IPS DF 19.7 (cell line): ENCODE measurements at regions not wholly inside any gene's neighbourhood (a gene's known extent, or its start where the extent isn't known, plus 50 kb on each side); places are given as distances from the start of the nearest gene placed in this dataset.

ENCODE experiments used
- DNase-seq: peaks from one replicate; pipeline ENCODE4 v3.0.0-alpha.2; 2013; ENCODE audit warnings: low read depth, low spot score

DNA sequence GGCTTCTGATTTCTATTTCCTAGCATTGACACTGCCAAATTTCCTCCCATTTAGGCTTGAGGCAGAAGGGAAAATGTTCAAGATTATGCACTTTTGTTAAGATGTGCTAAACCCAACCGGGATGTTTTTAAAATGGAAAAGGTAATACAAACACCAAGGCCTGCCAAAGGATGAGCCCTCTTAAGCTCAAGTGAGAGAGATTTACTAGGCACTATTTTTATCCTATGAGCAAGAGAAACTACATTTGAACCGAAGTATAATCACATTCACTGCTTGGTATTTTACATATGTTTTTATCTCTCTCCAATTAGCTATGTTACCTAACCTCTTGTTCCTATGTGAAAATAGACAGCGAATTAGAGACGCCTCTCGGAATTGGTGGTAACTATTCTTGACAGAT lies 295.8 kb downstream of the GABRB3 start:
- no peak for DNase-seq

DNA sequence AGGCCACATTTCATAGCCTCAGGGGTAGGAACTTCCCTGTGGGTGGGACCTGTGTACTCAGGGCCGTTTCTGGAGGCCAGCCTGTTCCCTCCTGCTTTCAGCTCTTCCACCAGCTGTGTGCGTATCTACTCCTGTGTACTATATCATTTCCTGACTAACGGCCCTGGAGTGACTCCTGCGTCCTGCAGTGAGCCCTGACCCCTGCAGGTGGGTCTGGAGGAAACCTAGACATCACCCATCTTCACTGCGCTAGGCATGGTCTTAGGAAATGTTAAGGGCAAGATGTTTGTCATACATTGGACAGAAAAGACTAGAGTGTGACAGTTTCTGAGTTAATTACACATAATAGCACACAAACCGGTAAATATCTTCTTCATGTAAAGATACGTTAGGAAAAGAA lies 297.3 kb downstream of the GABRB3 start:
- no peak for DNase-seq

DNA sequence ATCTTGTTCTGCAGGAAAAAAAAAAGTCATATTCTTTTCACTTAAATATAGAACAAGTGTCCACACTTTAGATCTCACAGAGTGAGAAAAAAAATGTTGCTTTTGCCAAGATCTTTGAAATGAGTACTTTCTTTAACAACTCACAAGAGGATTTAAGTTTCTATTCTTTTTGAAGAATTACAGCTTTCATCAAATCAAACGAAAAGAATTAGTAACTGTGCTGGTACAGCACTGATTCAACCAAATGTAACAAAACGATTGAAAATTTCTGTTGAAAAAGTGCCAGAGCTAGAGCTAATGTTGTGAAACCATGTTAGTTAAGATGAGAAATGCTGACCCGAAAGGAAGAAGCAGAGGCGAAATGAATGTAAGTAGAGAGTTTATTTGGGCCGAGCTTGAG lies 300.2 kb downstream of the GABRB3 start:
- no peak for DNase-seq

GRCh38 chr15:26461847-26462608 lies 310.8 kb downstream of the GABRB3 start:
- DNase-seq: no peak

- DNase-seq: no peak
Measured at GRCh38 chr15:26460165-26460564, 312.7 kb downstream of the GABRB3 start.

DNA sequence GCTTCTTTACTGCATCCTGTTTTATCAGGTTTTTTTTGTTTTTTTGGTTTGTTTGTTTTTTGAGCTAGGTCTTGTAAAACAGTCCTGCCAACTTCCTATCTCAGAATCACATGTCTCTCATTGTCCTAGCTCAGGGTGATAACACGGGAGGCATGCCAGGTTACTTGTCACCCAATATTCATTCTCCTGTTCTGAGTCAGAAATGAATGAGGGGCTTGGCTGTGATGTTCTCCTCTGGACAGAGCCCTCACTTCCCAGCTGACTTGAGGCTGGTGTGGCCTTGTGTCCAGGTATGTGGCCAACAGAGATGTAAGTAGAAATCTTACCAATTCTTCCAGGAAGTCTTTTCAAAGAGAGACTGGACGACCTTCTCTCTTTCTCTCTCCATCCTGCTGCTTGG lies 317.0 kb downstream of the GABRB3 start:
- DNase-seq: no peak

- DNase-seq: no peak
Measured at GRCh38 chr15:26453914-26454313, 319.0 kb downstream of the GABRB3 start.

DNA sequence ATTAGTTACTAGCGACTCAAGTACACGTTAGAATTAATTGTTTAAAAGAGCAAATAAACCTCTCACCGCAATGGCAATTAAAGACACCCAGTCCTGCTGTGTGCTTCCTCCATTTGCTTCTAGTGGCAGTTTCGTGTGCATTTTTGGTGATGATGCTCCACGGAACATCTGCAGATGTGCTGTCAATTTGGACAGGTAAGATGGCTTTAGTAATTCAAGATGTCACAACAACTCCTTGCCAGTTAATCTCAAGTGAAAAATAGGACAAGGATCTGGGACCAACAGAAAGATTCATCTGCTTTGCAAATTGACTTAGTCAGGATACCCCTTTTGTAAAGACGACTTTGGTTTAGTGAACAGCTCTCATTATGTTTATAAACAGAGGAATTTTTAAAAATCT lies 320.9 kb downstream of the GABRB3 start:
- DNase-seq: no peak

- DNase-seq: peak; percentile 67
Measured at GRCh38 chr15:26449291-26449690, 323.6 kb downstream of the GABRB3 start.

DNA sequence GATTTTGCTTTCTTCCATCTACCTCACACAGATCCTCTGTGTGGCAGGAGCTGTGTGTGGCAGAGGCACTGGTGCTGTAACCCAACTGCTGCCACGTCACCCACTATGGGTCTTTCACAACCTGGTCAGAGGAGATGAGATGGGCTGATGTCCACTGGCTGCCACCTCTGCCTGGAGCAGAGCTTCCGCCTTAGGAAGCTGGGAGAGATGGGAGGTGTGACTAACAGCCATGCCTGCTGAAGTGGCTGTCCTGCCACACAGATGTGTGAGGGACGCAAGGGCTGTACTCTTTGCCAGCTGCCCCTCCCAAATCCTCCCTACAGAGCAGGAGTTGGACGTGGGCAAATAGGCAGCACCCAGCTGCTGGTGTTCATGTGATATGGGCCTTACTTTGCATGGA lies 329.5 kb downstream of the GABRB3 start:
- no peak for DNase-seq

- DNase-seq: no peak
Measured at GRCh38 chr15:26442680-26443079, 330.2 kb downstream of the GABRB3 start.

GRCh38 chr15:26439681-26440080 lies 333.2 kb downstream of the GABRB3 start:
- DNase-seq: no peak

GRCh38 chr15:26438718-26439117 lies 334.1 kb downstream of the GABRB3 start:
- no peak for DNase-seq

GRCh38 chr15:26438316-26438715 lies 334.6 kb downstream of the GABRB3 start:
- no peak for DNase-seq

GRCh38 chr15:26433818-26434217 lies 339.0 kb downstream of the GABRB3 start:
- no peak for DNase-seq

- DNase-seq: no peak
Measured at GRCh38 chr15:26433060-26433459, 339.8 kb downstream of the GABRB3 start.

DNA sequence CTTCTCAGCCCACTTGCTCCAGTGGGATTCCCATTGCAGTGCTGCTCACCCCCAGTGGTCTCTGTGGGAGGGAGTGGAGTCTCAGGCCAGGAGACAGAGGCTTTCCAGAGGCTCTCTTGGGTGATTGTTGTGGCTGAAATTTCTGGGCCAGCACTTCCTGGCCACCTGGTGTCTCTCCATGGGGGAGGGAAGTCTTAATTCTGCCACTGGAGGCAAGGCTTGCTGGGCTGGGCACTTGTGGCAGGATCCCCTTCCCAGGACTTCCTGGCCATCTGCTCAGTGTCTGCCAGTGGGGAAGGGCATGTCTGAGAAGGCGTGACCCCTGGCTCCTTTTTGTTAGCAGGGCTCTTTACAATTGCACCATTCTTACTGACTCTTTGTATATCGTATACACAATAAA lies 351.8 kb downstream of the GABRB3 start:
- no peak for DNase-seq

- no peak for DNase-seq
Measured at GRCh38 chr15:26395624-26396023, 377.2 kb downstream of the GABRB3 start.

- no peak for DNase-seq
Measured at GRCh38 chr15:26394801-26395200, 378.1 kb downstream of the GABRB3 start.

- DNase-seq: no peak
Measured at GRCh38 chr15:26392956-26393355, 379.9 kb downstream of the GABRB3 start.

- DNase-seq: no peak
Measured at GRCh38 chr15:26391567-26392194, 381.2 kb downstream of the GABRB3 start.

GRCh38 chr15:26382444-26383072 lies 390.3 kb downstream of the GABRB3 start:
- DNase-seq: no peak

- DNase-seq: no peak
Measured at GRCh38 chr15:26378304-26378703, 394.6 kb downstream of the GABRB3 start.
